PC-3 (cell line): ENCODE measurements at regions not wholly inside any gene's neighbourhood (a gene's known extent, or its start where the extent isn't known, plus 50 kb on each side); places are given as distances from the start of the nearest gene placed in this dataset.

Source experiments
- ATAC-seq: fragments of 200-7000 bp; cut with Tn5 transposase; 2 replicates; pipeline ENCODE4 v1.9.1; 2020; ENCODE audit warnings: mild to moderate bottlenecking, moderate library complexity
- BruUV-seq: library from RNA; stranded (reverse); fragments of 400-500 nt; replicated peaks from 2 replicates; lab custom pipeline; 2021; lab: Mats Ljungman, UMichigan
- CTCF ChIA-PET: fragments of 300-600 bp; sonication (Branson Sonifier 250); formaldehyde crosslinking; loops from one replicate; lab custom pipeline; 2022; ENCODE audit warnings: antibody characterized with exemption; lab: Charles Lee
- POLR2A ChIA-PET: fragments of 300-600 bp; sonication (Branson Sonifier 250); formaldehyde crosslinking; loops from one replicate; lab custom pipeline; 2022; ENCODE audit warnings: antibody characterized with exemption; ENCODE audit not compliant: unreplicated experiment; lab: Charles Lee
- DNase-seq: peaks from one replicate; pipeline ENCODE4 v3.0.0-alpha.2; 2015
- H2AFZ ChIP-seq: fragments of 300-600 bp; sonication (generic); 2 replicates; pipeline ENCODE4 v1.6.0; 2016; ENCODE audit warnings: antibody characterized with exemption, low read length
- H3F3A ChIP-seq: fragments of 300-600 bp; sonication (generic); one replicate; pipeline ENCODE4 v1.6.0; 2017; ENCODE audit warnings: antibody characterized with exemption, low read length, control low read depth, mild to moderate bottlenecking; ENCODE audit not compliant: unreplicated experiment
- H3K27ac ChIP-seq: fragments of 300-600 bp; sonication (generic); 2 replicates; pipeline ENCODE4 v1.5.1; 2016; ENCODE audit warnings: mild to moderate bottlenecking, low read length
- H3K27me3 ChIP-seq: fragments of 300-600 bp; sonication (generic); 2 replicates; pipeline ENCODE4 v1.6.1; 2016; ENCODE audit warnings: low read length, mixed read lengths
- H3K36me3 ChIP-seq: fragments of 300-600 bp; sonication (generic); 2 replicates; pipeline ENCODE4 v1.6.1; 2016; ENCODE audit warnings: low read depth, mixed run types, low read length, mixed read lengths
- H3K4me1 ChIP-seq: fragments of 300-600 bp; sonication (generic); 2 replicates; pipeline ENCODE4 v1.5.1; 2016; ENCODE audit warnings: low read length; ENCODE audit not compliant: insufficient read depth
- H3K4me2 ChIP-seq: fragments of 300-600 bp; sonication (generic); 2 replicates; pipeline ENCODE4 v1.6.0; 2016; ENCODE audit warnings: low read length
- H3K4me3 ChIP-seq: fragments of 300-600 bp; sonication (generic); 2 replicates; pipeline ENCODE4 v1.5.1; 2016; ENCODE audit warnings: mild to moderate bottlenecking, low read length, mixed read lengths
- H3K79me2 ChIP-seq: fragments of 300-600 bp; sonication (generic); 2 replicates; pipeline ENCODE4 v1.6.1; 2017; ENCODE audit warnings: low read length, mixed read lengths
- H3K9ac ChIP-seq: fragments of 300-600 bp; sonication (generic); 2 replicates; pipeline ENCODE4 v1.6.0; 2016; ENCODE audit warnings: mild to moderate bottlenecking, low read length
- H3K9me2 ChIP-seq: fragments of 300-600 bp; sonication (generic); replicated peaks from 2 replicates; pipeline ENCODE4 v1.6.1; 2016; ENCODE audit warnings: mixed run types, low read length, mixed read lengths
- H3K9me3 ChIP-seq: fragments of 300-600 bp; sonication (generic); 2 replicates; pipeline ENCODE4 v1.6.1; 2016; ENCODE audit warnings: low read length, mixed read lengths
- H4K20me1 ChIP-seq: fragments of 300-600 bp; sonication (generic); 2 replicates; pipeline ENCODE4 v1.6.1; 2016; ENCODE audit warnings: low read length, mixed read lengths
- CTCF ChIP-seq: fragments of 300-600 bp; sonication (generic); conservative IDR thresholded peaks from 2 replicates; pipeline ENCODE4 v1.5.1; 2017; ENCODE audit warnings: antibody characterized with exemption, low read depth, mild to moderate bottlenecking, low read length
- EZH2 ChIP-seq: fragments of 300-600 bp; sonication (generic); IDR thresholded peaks from one replicate; pipeline ENCODE4 v1.6.1; 2017; ENCODE audit warnings: antibody characterized with exemption, mild to moderate bottlenecking, low read length; ENCODE audit not compliant: unreplicated experiment
- EZH2phosphoT487 ChIP-seq: fragments of 300-600 bp; sonication (generic); IDR thresholded peaks from 2 replicates; pipeline ENCODE4 v1.6.1; 2018; ENCODE audit warnings: mild to moderate bottlenecking, antibody characterized with exemption, low read length, borderline replicate concordance
- intact Hi-C: fragments of 100-400 bp; cut with micrococcal nuclease; formaldehyde crosslinking; loops from 2 replicates; pipeline ENCODE4 v1.9.0; 2023

GRCh38 chr4:84041426-84041825, 457.7 kb downstream of the NKX6-1 start:
- BruUV-seq, result no TSS peak
- no peaks in the 10 kb centered on the region for H3K79me2 ChIP-seq
- no peaks in the 10 kb centered on the region for H3K9me2 ChIP-seq
- ChIA-PET CTCF (no interaction called here), POLR2A (no interaction called here)
- H3K27me3 ChIP-seq, result no peaks in the 10 kb centered on the region
- H2AFZ ChIP-seq, result no peak overlapping the region
- intact Hi-C loops, result no loop called here
- no peak overlapping the region for H3K9ac ChIP-seq
- ATAC-seq (no peak), DNase-seq (no peak)
- H3K4me1 ChIP-seq, result no peaks in the 10 kb centered on the region
- no peak overlapping the region for H3K4me3 ChIP-seq
- H3K27ac ChIP-seq, result no peak overlapping the region
- no peaks in the 10 kb centered on the region for H3K9me3 ChIP-seq
- no peaks in the 10 kb centered on the region for H3K36me3 ChIP-seq
- TF ChIP-seq EZH2, result no peak
- TF ChIP-seq CTCF, result no peak
- TF ChIP-seq EZH2phosphoT487, result no peak
- H4K20me1 ChIP-seq, result no peaks in the 10 kb centered on the region
- H3F3A ChIP-seq, result no peaks in the 10 kb centered on the region
- H3K4me2 ChIP-seq, result no peak overlapping the region

- Histone ChIP-seq H3K9ac (no peak overlapping the region), H3F3A (no peaks in the 10 kb centered on the region), H2AFZ (no peak overlapping the region), H4K20me1 (no peaks in the 10 kb centered on the region), H3K36me3 (no peaks in the 10 kb centered on the region), H3K9me3 (no peaks in the 10 kb centered on the region), H3K27me3 (no peaks in the 10 kb centered on the region), H3K4me3 (no peak overlapping the region), H3K79me2 (no peaks in the 10 kb centered on the region), H3K4me2 (no peak overlapping the region), H3K27ac (no peak overlapping the region), H3K4me1 (no peaks in the 10 kb centered on the region), H3K9me2 (no peaks in the 10 kb centered on the region)
- DNase-seq (no peak), ATAC-seq (no peak)
- TF ChIP-seq EZH2phosphoT487 (no peak), CTCF (no peak), EZH2 (no peak)
- intact Hi-C loops, result no loop called here
- ChIA-PET CTCF (no interaction called here), POLR2A (no interaction called here)
- BruUV-seq, result no TSS peak
Observed at GRCh38 chr4:84035568-84035967, 463.5 kb downstream of the NKX6-1 start.

- no peaks in the 10 kb centered on the region for H3K4me1 ChIP-seq
- no peaks in the 10 kb centered on the region for H3K9me3 ChIP-seq
- H3K27me3 ChIP-seq, result no peaks in the 10 kb centered on the region
- no TSS peak for BruUV-seq
- no peaks in the 10 kb centered on the region for H3K36me3 ChIP-seq
- H2AFZ ChIP-seq, result no peak overlapping the region
- no peaks in the 10 kb centered on the region for H3F3A ChIP-seq
- ChIA-PET POLR2A (no interaction called here), CTCF (no interaction called here)
- ATAC-seq (no peak), DNase-seq (no peak)
- H3K79me2 ChIP-seq, result no peaks in the 10 kb centered on the region
- H3K9me2 ChIP-seq, result no peaks in the 10 kb centered on the region
- H3K4me3 ChIP-seq, result no peak overlapping the region
- H4K20me1 ChIP-seq, result no peaks in the 10 kb centered on the region
- H3K9ac ChIP-seq, result no peak overlapping the region
- H3K27ac ChIP-seq, result no peak overlapping the region
- H3K4me2 ChIP-seq, result no peak overlapping the region
- intact Hi-C loops, result no loop called here
- TF ChIP-seq EZH2 (no peak), CTCF (no peak), EZH2phosphoT487 (no peak)
Observed at GRCh38 chr4:84032372-84032771, 466.7 kb downstream of the NKX6-1 start.
